SKM-1 treated with dmso at 0.1 percent for 144 hours (cell line): ENCODE measurements at regions not wholly inside any gene's neighbourhood (a gene's known extent, or its start where the extent isn't known, plus 50 kb on each side); places are given as distances from the start of the nearest gene placed in this dataset.
"Not testable (repeated sequence)": the region's sequence is repeated elsewhere in the genome, so short reads cannot be mapped to it uniquely, and the experiment has no call there.

Experiments
- DNase-seq: peaks from one replicate; lab custom pipeline; 2025; ENCODE audit not compliant: unreplicated experiment; lab: John Stamatoyannopoulos, UW

DNA sequence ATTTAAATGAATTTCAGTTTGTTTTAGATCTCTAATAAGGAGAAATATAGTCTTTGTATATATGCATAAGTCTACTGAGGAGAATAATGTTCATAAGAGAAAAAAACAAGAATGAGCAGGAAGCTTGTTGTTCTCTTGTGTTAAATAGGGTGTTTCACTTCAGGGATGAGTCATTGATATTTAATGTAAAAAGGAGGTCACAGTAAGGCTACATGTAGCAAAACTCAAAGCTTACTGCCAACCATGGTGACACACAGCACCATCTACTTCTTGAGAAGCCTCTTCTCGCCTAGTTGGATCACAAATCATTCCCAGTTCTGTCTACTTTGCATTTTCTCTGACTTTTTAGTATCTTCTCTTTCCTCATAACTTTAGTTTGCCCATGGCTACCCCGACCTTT is 1466.0 kb upstream of the C9orf72 start:
- DNase-seq: no peak

DNA sequence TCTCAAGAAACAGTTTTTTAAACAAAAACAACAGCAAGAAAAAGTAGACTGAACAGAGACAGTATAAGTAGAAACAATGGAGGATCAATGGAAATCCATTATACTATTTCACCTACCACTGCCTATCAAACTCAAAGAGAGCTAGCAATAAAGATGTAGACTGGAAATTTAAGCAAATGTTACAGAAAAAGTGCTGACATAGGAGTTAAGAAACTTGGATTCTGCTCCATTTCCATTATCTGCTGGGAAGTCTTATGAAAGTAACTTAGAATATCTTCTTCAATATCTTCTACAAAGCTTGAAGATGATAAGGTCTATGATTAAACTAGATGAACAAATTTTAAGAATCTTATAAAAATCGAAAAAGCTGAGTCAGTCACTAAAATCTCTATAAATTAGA is 1469.8 kb upstream of the C9orf72 start:
- DNase-seq: no peak

DNA sequence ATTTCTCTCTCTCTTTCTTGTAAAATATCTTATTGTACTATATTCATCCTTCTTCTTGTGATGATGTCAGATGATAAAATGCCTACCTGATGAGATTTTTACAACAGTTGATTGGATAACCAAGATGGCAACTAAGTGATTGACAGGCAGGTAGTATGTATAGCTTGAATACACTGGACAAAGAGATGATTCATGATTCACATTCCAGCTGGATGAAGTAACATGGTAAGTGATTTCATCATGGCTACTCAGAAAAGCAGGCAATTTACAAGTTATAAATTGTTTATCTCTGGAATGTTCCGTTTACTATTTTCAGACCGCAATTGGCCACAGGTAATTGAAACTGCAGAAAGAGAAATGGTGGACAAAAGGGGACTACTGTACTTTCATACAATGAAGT is 1471.7 kb upstream of the C9orf72 start:
- no peak for DNase-seq

DNA sequence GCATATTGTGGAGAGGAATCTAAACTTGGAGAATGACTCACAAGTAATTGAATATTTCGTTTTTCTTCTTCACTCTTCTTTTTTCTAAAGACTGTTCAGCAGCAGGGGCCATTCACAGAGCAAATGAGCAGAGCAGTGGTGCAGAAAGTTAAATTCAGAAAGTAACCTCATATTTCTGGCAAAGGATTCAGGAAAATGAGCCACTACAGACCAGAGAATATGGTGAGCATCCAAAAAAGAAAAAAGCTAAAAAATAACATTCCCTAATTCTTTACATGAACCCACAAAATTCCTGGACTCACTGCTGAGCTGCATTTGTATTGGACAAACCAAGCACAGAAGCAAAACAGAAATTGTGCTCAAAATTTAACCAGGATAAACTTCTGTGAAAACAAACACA is 1486.8 kb upstream of the C9orf72 start:
- no peak for DNase-seq

DNA sequence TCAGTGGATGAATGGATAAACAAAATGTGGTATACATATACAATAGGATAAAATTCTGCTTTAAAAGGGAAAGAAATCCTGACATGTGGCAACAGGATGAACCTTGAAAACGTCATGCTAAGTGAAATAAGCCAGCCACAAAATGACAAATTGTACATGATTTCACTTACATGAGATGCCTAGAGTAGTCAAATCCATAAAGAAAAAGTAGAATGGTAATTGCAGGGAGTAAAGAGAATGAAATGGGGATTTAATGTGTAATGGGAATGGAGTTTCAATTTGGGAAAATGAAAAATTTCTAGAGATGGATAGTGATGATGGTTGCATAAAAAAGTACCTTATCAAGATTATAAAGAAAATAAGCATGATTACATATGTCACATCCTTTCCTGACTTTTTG is 1489.2 kb upstream of the C9orf72 start:
- no peak for DNase-seq

DNA sequence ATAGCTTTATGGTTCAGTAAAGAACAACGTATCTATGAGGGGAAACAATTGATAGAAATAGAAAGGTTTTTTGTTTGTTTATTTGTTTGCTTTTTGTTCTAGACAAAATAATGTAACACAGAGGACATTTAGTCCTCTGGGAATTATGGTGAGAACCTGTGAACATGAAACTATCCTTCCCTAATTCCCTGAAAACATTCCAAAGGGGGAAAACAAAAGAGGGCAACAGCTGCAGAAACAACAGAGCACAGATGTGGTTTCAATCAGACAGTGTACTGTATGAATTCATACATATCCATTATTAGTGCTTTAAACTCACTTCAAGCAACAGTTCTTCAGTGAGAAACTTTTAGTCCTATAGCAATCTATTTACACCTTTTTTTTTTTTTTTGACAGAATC is 1489.8 kb upstream of the C9orf72 start:
- DNase-seq: no peak

DNA sequence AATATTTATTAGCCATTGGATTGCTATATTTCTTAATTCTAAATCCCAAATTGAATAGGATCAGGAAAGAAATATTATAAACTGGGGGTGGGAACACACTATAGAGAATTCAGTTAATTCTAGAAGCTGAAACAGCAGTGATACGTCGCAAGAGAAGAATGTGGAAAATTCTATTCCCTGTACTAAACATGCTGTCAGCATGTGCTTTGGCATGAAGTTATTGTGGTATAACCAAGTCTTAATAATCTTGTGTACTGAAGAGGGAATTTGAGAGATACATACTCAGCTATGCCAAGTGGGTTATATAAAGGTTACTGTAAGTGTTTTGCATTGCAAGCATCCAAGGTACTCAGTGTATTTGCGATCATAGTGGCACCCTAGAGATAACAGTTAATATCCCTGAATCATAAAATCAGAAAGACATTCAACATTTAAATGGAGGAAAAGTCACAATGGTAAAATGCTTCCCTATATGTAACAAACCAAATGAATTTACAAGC is 1492.9 kb upstream of the C9orf72 start:
- no peak for DNase-seq

DNA sequence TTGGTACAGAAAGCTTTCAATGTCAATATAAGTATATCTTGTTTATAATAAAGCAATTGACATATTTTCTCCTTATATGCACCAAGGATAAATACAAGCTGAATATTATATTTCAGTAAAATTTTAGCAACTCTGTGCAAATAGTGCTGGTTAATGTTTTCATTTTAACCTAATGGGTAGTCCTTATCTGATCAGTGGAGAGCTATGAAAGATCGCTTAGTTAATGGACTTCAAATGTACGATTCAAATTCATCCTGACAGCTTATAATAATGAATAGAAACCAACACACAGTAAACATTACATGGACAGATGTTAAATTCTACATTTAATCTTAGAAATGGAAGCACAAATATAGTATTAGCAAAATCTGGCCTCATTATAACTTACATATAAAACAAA is 1495.2 kb upstream of the C9orf72 start:
- no peak for DNase-seq

DNA sequence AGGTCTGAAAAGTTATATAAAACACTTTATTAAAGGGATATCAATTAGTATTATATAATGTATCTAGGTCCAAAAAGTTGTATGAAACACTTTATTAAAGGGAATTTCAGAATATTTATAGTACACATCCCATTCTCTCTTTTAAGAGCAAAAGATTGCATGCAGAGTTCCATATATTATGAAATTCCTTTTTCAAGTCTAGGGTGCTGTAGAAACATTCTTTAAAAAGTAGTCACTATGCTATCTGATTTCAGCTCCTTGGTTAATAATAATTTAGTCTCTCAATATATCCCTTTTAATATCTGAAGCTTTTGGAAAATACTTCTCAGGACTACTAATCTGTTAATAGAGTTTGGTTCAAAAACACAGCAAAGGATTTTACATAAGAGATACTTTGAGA is 1496.1 kb upstream of the C9orf72 start:
- no peak for DNase-seq

DNA sequence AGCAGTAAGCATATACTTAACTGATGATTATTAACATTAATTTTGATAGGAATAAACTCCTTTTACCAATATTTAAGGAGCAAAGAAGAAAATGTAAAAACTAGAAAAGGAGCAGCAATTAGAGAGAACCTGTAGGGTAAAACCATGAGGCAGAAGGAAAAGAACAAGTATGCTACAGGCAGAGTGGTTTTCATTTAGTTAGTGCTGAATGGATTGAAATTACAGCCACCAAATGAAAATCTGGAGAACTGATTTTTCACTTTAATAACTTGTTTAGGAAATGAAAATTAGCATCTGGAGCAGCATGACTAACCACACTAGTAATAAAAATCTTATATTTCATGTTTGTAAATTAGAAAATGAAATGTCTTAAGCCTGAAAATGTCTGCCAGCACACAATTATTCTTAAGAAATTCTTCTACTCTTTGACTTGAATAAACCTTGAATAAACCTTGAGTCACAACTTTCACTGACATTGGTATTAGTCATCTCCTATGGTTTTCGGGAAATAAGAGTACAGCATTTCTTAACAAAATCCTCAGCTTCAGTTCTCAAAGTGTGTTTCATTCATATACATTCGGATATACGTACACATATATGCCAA is 1504.9 kb upstream of the C9orf72 start:
- DNase-seq: no peak

DNA sequence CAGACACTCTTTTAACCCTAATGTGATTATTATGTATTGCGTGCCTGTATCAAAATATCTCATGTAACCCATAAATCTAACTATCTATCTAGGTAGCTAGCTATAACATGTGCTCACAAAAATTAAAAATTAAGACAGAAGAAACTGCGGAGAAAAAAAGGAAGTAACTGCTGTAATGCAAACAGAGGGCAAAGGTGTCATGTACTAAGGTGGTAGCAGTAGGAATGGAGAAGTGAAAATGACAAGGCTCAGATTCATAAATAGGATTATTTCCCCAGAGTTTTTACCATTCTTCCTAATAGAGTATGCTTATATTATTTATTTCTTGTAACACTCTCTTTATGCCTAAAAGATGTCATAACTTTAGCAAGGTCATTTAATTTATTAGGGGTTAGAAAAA is 1527.5 kb upstream of the C9orf72 start:
- DNase-seq: no peak

DNA sequence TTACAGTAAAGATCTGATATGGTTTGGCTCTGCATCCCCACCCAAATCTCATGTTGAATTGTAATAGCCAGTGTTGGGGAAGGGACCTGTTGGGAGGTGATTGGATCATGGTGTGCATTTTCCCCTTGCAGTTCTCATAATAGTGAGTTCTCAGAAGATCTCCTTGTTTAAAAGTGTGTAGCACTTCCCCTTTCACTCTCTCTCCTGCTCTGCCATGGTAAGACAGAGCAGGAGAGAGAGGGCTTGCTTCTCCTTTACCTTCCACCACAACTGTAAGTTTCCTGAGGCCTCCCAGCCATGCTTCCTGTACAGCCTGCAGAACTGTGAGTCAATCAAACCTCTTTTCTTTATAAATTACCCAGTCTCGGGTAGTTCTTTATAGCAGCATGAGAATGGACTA is 1530.9 kb upstream of the C9orf72 start:
- not testable (repeated sequence) for DNase-seq

DNA sequence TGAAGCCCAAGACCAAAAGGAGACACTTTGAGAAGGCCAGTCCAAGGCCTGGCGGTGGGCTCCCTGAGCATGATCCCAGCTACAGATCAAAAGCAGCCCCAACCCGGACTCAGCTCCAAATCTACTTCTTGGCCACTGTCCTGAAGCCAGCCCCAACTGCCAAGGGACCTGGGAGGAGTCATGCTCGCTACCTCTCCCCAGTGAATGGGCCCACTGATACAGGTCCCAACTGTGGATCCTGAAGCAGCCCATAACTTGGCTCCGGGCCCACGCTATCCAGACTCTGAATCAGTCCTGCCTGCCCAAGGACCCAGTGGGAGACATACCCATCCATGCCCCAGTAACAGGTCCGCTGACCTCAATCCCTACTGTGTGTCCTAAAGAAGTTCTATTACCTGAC is 1545.3 kb upstream of the C9orf72 start:
- DNase-seq: no peak

DNA sequence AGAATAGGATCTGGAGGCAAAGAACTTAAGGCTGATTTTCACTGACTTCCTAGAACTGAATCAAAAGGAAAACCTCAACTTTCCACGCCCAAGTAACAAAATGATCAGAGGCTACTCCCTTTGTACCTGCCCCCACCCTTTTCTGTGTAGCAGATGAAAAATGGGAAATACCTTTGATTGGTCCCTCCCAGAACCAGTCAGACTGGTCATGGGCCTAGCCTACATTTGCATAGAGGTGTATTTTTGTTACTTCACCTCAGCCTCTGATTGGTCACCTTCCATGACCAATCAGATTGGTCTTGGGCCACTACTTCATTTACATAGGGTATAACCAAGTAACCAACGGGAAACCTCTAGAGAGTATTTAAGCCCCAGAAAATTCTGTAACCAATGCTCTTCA is 1553.5 kb upstream of the C9orf72 start:
- DNase-seq: no peak

DNA sequence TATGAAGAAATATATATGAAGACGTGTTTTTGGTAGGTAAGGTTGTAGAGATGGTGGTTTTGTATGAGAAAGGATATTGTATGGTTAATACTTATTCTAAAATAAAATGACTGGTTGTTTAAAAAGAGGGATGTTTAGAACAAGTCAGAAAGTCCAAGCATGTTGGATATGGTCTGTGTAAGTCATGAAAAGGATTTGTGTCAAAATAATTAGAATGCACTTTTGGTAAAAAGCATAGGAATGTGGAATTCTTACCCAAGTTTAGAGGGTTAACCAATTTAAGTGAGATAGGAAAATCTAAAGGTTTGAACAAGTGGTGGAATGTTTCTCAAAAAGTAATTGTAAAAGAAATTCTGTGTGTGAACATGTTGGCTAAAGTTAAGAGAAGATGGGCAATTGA is 1556.5 kb upstream of the C9orf72 start:
- no peak for DNase-seq

DNA sequence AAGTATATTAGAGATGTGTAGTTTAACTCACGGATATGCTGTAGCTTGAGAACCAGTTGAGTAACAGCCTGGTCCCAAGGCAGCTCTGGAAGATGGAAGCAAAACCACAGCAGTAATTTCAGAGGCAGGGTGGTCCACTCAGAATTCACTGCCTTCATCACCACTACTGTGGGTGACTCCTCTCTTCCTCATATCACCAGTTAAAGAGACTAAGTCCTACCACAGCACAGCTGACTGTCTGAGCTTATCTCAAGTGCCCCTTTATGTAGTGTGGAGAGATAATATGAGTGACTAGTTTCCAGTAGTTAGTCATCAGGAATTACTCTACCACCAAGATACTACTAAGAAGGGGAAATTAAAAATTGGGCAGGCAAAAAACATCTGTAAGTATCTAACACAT is 1571.2 kb upstream of the C9orf72 start:
- DNase-seq: no peak

DNA sequence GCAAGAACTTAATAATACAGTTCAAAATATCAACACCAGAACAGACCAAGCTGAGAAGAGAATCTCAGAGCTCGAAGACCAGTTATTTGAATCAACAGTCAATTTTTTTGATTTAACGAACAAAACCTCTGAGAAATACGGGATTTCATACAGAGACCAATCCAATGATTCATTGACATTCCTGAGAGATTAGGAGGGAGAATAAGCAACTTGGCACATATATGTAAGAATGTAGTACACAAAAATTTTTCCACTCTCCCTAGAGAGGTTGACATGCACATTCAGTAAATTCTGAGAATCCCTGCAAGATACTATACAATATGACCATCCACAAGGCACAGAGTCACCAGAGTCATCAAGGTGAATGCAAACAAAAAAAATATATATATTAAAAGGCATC is 1577.3 kb upstream of the C9orf72 start:
- DNase-seq: no peak

DNA sequence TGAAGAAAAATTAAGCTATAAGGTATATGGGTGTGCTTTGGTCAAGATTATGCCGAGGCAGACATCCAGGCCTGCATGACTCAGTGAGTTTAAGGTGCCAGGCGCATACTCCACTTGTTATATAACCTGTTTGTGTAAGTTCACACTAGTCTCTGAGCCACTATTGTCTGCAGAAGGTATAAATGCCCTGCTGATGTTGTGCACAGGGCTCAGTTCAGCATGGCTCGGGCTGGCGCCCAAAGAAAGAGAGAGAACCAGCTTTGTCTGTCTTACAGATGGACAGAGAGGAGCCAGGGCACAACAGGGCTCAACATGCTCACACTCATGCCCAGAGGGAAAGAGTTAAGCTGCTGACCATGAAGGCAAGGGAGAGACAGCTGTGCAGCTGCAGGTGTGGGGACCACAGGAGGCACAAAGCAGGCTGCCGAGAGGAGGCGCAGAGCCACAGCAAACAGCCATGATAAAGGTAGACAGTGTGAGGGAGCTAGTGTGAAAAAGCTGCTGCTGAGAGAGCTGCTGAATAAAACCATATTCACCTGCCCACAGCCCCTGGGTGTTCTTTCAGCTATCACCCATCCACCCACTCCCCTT is 1587.6 kb upstream of the C9orf72 start:
- no peak for DNase-seq

DNA sequence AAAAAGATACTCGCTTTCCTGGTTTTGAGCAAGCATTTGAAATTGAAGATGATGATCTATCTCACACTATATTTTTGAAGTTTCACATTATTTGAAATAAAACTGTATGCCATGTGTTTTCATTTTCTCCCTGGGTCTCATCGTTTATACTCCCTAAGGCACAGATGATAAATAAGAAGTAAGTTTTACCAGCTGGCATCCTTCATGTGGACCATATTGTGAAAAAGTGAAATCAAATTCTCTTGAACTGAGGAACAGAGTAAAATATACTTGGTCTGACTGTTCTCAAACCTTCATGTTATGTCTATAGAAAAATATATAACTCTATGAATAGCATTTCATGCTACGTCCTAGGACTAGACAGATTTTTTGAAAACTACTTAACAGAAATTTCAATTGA is 1600.9 kb upstream of the C9orf72 start:
- DNase-seq: no peak

DNA sequence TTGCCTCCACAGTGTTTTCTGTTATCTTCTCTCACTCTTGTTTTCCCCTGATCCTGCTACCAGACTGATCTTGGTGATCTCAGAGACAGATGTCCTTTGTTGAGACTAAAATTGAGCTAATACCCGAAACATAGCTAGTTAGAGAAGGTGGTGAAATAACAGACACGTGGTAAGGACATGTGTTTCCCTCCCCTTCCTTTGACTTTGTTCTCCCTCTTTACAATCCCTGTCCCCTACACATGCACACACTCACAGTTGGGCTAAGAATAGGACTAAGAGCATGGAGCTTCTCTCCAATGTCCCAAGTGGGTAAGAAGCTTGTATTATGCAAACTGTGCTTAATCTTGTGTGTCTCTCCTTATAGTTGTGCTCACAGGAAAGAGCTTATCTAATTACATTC is 1603.0 kb upstream of the C9orf72 start:
- DNase-seq: no peak

DNA sequence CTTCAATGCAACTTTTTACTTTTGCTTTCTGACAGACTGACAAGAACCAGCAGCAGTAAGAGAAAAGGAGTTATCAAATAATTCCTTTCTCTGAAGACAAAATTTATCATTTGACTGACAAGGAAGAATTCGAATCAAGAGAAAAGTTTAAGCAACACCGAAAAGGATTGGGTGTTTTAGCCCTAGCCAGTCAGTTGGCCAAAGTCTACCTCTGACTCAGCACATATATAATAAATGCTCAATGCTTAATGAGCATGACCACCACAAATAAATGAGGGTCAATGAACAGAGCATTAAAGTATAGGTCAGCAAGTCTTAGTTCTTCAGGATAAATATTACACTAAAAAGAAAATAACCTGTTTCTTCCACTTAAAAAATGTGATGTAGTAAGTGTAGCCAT is 1603.5 kb upstream of the C9orf72 start:
- DNase-seq: no peak

DNA sequence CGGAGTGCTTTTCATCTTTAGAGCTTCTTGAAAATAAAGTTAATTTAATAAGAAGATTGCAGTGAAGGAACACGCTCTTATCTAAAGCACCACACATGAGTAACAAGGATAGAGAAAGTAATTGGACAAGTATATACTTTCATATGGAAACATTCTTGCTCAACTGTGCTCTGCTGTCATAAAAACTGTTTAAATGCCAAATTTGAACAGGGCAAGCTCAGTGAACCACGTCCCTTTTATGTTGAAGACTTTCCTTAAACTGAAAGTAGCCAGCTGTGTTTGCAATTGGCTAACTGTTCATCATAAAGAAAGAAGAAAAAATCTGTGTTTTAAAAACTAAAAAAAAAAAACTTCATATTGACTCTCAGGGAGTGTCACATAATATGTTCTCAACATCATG is 1610.7 kb upstream of the C9orf72 start:
- DNase-seq: no peak

DNA sequence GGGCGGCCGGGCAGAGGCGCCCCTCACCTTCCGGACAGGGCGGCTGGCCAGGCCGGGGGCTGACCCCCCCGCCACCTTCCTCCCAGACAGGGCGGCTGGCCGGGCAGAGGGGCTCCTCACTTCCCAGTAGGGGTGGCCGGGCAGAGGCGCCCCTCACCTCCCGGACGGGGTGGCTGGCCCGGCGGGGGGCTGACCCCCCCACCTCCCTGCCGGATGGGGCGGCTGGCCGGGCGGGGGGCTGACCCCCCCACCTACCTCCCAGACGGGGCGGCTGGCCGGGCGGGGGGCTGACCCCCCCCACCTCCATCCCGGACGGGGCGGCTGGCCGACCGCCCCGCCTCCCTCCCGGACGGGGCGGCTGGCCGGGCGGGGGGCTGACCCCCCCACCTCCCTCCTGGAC is 1615.5 kb upstream of the C9orf72 start:
- DNase-seq: not testable (repeated sequence)
